ENCODE measurements at regions not wholly inside any gene's neighbourhood (a gene's known extent, or its start where the extent isn't known, plus 50 kb on each side); places are given as distances from the start of the nearest gene placed in this dataset.

- Mint-ChIP-seq H3K4me3 (no peak overlapping the region), H3K27me3 (ENCODE audit: low read depth) (peaks cover 7% of the 10 kb centered on the region), H3K36me3 (ENCODE audit: low read depth) (no peaks in the 10 kb centered on the region), H3K9me3 (no peaks in the 10 kb centered on the region), H3K4me1 (ENCODE audit: low read depth) (no peaks in the 10 kb centered on the region), H3K27ac (no peak overlapping the region)
- DNase-seq (ENCODE audit: low spot score), result no peak
Measured at GRCh38 chr5:57665146-57665936, 182.7 kb upstream of the ACTBL2 start.

- Mint-ChIP-seq H3K27ac (no peak overlapping the region), H3K9me3 (no peaks in the 10 kb centered on the region), H3K4me3 (no peak overlapping the region), H3K36me3 (ENCODE audit: low read depth) (no peaks in the 10 kb centered on the region), H3K27me3 (ENCODE audit: low read depth) (peaks cover 10% of the 10 kb centered on the region), H3K4me1 (ENCODE audit: low read depth) (no peaks in the 10 kb centered on the region)
- no peak for DNase-seq (ENCODE audit: low spot score)
Measured at GRCh38 chr5:57664700-57665099, 182.1 kb upstream of the ACTBL2 start.

GRCh38 chr5:57663466-57663865 lies 180.9 kb upstream of the ACTBL2 start:
- Mint-ChIP-seq H3K4me3 (no peak overlapping the region), H3K27me3 (ENCODE audit: low read depth) (peaks cover 7% of the 10 kb centered on the region), H3K36me3 (ENCODE audit: low read depth) (no peaks in the 10 kb centered on the region), H3K4me1 (ENCODE audit: low read depth) (no peaks in the 10 kb centered on the region), H3K9me3 (no peaks in the 10 kb centered on the region), H3K27ac (no peak overlapping the region)
- DNase-seq (ENCODE audit: low spot score), result no peak

- Mint-ChIP-seq H3K27me3 (ENCODE audit: low read depth) (peaks cover 7% of the 10 kb centered on the region), H3K36me3 (ENCODE audit: low read depth) (no peaks in the 10 kb centered on the region), H3K27ac (no peak overlapping the region), H3K4me3 (no peak overlapping the region), H3K4me1 (ENCODE audit: low read depth) (no peaks in the 10 kb centered on the region), H3K9me3 (no peaks in the 10 kb centered on the region)
- no peak for DNase-seq (ENCODE audit: low spot score)
Measured at GRCh38 chr5:57662991-57663390, 180.4 kb upstream of the ACTBL2 start.

- Mint-ChIP-seq H3K27ac (no peak overlapping the region), H3K4me1 (ENCODE audit: low read depth) (no peaks in the 10 kb centered on the region), H3K4me3 (no peak overlapping the region), H3K36me3 (ENCODE audit: low read depth) (no peaks in the 10 kb centered on the region), H3K9me3 (no peaks in the 10 kb centered on the region), H3K27me3 (ENCODE audit: low read depth) (peaks cover 7% of the 10 kb centered on the region)
- DNase-seq (ENCODE audit: low spot score), result no peak
Measured at GRCh38 chr5:57659886-57660285, 177.3 kb upstream of the ACTBL2 start.

- no peaks in the 10 kb centered on the region for H3K36me3 Mint-ChIP-seq (ENCODE audit: low read depth)
- DNase-seq (ENCODE audit: low spot score), result no peak
- no peak overlapping the region for H3K27ac Mint-ChIP-seq
- no peaks in the 10 kb centered on the region for H3K4me1 Mint-ChIP-seq (ENCODE audit: low read depth)
- H3K9me3 Mint-ChIP-seq, result no peaks in the 10 kb centered on the region
- no peak overlapping the region for H3K4me3 Mint-ChIP-seq
- H3K27me3 Mint-ChIP-seq (ENCODE audit: low read depth), result peaks cover 2% of the 10 kb centered on the region
Measured at GRCh38 chr5:57658018-57658417, 175.4 kb upstream of the ACTBL2 start.

GRCh38 chr5:57655228-57655627 lies 172.6 kb upstream of the ACTBL2 start:
- H3K4me1 Mint-ChIP-seq (ENCODE audit: low read depth), result no peaks in the 10 kb centered on the region

GRCh38 chr5:57653636-57654290 lies 171.2 kb upstream of the ACTBL2 start:
- H3K9me3 Mint-ChIP-seq, result no peaks in the 10 kb centered on the region
- H3K36me3 Mint-ChIP-seq (ENCODE audit: low read depth), result no peaks in the 10 kb centered on the region
- peaks cover 6% of the 10 kb centered on the region for H3K27me3 Mint-ChIP-seq (ENCODE audit: low read depth)
- H3K4me3 Mint-ChIP-seq, result no peak overlapping the region
- no peak overlapping the region for H3K27ac Mint-ChIP-seq
- H3K4me1 Mint-ChIP-seq (ENCODE audit: low read depth), result no peaks in the 10 kb centered on the region
- no peak for DNase-seq (ENCODE audit: low spot score)

More at GRCh38 chr5:57655228-57655627, 172.6 kb upstream of the ACTBL2 start:
- Mint-ChIP-seq H3K9me3 (no peaks in the 10 kb centered on the region), H3K36me3 (ENCODE audit: low read depth) (no peaks in the 10 kb centered on the region), H3K4me3 (no peak overlapping the region), H3K27me3 (ENCODE audit: low read depth) (peaks cover 3% of the 10 kb centered on the region), H3K27ac (no peak overlapping the region)
- DNase-seq (ENCODE audit: low spot score), result no peak

- H3K4me1 Mint-ChIP-seq (ENCODE audit: low read depth), result no peaks in the 10 kb centered on the region
- H3K4me3 Mint-ChIP-seq, result no peak overlapping the region
- H3K27ac Mint-ChIP-seq, result no peak overlapping the region
- DNase-seq (ENCODE audit: low spot score), result no peak
- peaks cover 14% of the 10 kb centered on the region for H3K27me3 Mint-ChIP-seq (ENCODE audit: low read depth)
- H3K36me3 Mint-ChIP-seq (ENCODE audit: low read depth), result no peaks in the 10 kb centered on the region
- no peaks in the 10 kb centered on the region for H3K9me3 Mint-ChIP-seq
Measured at GRCh38 chr5:57651127-57651526, 168.5 kb upstream of the ACTBL2 start.

- H3K9me3 Mint-ChIP-seq, result no peaks in the 10 kb centered on the region
- H3K4me3 Mint-ChIP-seq, result no peak overlapping the region
- H3K27me3 Mint-ChIP-seq (ENCODE audit: low read depth), result peaks cover 19% of the 10 kb centered on the region
- no peaks in the 10 kb centered on the region for H3K4me1 Mint-ChIP-seq (ENCODE audit: low read depth)
- H3K36me3 Mint-ChIP-seq (ENCODE audit: low read depth), result no peaks in the 10 kb centered on the region
- H3K27ac Mint-ChIP-seq, result no peak overlapping the region
- DNase-seq (ENCODE audit: low spot score), result no peak
Measured at GRCh38 chr5:57650360-57651069, 167.9 kb upstream of the ACTBL2 start.

GRCh38 chr5:57642698-57643097 lies 160.1 kb upstream of the ACTBL2 start:
- Mint-ChIP-seq H3K4me1 (ENCODE audit: low read depth) (no peaks in the 10 kb centered on the region), H3K9me3 (no peaks in the 10 kb centered on the region), H3K4me3 (no peak overlapping the region), H3K27me3 (ENCODE audit: low read depth) (peaks cover 30% of the 10 kb centered on the region), H3K36me3 (ENCODE audit: low read depth) (no peaks in the 10 kb centered on the region), H3K27ac (no peak overlapping the region)
- no peak for DNase-seq (ENCODE audit: low spot score)

GRCh38 chr5:57642066-57642465 lies 159.5 kb upstream of the ACTBL2 start:
- Mint-ChIP-seq H3K4me3 (no peak overlapping the region), H3K9me3 (no peaks in the 10 kb centered on the region), H3K4me1 (ENCODE audit: low read depth) (no peaks in the 10 kb centered on the region), H3K36me3 (ENCODE audit: low read depth) (no peaks in the 10 kb centered on the region), H3K27ac (no peak overlapping the region), H3K27me3 (ENCODE audit: low read depth) (peaks cover 32% of the 10 kb centered on the region)
- DNase-seq (ENCODE audit: low spot score), result no peak

GRCh38 chr5:57635146-57635777 lies 152.7 kb upstream of the ACTBL2 start:
- Mint-ChIP-seq H3K27me3 (ENCODE audit: low read depth) (peaks cover 13% of the 10 kb centered on the region), H3K36me3 (ENCODE audit: low read depth) (no peaks in the 10 kb centered on the region), H3K4me1 (ENCODE audit: low read depth) (no peaks in the 10 kb centered on the region), H3K4me3 (no peak overlapping the region), H3K27ac (no peak overlapping the region), H3K9me3 (no peaks in the 10 kb centered on the region)
- DNase-seq (ENCODE audit: low spot score), result no peak

- DNase-seq (ENCODE audit: low spot score), result no peak
- Mint-ChIP-seq H3K27ac (no peak overlapping the region), H3K27me3 (ENCODE audit: low read depth) (peaks cover 8% of the 10 kb centered on the region), H3K4me3 (no peak overlapping the region), H3K4me1 (ENCODE audit: low read depth) (no peaks in the 10 kb centered on the region), H3K9me3 (no peaks in the 10 kb centered on the region), H3K36me3 (ENCODE audit: low read depth) (no peaks in the 10 kb centered on the region)
Measured at GRCh38 chr5:57632937-57633336, 150.3 kb upstream of the ACTBL2 start.
